OCI-LY7 (cell line): ENCODE measurements at regions not wholly inside any gene's neighbourhood (a gene's known extent, or its start where the extent isn't known, plus 50 kb on each side); places are given as distances from the start of the nearest gene placed in this dataset.

Source experiments
- EZH2phosphoT487 ChIP-seq: fragments of 200-600 bp; sonication (generic); IDR thresholded peaks from 2 replicates; pipeline ENCODE4 v1.6.1; 2018; ENCODE audit warnings: low read depth, borderline replicate concordance, mild to moderate bottlenecking, mixed run types, antibody characterized with exemption, low read length, moderate library complexity, mixed read lengths
- TF ChIP-seq, protein P1 (sequence below): fragments of 200-600 bp; sonication (generic); conservative IDR thresholded peaks from 2 replicates; pipeline ENCODE4 v1.5.1; 2014; ENCODE audit warnings: mild to moderate bottlenecking, antibody characterized with exemption, low read length, moderate library complexity, mixed read lengths

- TF ChIP-seq, protein P1, sequence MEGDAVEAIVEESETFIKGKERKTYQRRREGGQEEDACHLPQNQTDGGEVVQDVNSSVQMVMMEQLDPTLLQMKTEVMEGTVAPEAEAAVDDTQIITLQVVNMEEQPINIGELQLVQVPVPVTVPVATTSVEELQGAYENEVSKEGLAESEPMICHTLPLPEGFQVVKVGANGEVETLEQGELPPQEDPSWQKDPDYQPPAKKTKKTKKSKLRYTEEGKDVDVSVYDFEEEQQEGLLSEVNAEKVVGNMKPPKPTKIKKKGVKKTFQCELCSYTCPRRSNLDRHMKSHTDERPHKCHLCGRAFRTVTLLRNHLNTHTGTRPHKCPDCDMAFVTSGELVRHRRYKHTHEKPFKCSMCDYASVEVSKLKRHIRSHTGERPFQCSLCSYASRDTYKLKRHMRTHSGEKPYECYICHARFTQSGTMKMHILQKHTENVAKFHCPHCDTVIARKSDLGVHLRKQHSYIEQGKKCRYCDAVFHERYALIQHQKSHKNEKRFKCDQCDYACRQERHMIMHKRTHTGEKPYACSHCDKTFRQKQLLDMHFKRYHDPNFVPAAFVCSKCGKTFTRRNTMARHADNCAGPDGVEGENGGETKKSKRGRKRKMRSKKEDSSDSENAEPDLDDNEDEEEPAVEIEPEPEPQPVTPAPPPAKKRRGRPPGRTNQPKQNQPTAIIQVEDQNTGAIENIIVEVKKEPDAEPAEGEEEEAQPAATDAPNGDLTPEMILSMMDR: no peak
- TF ChIP-seq EZH2phosphoT487: no peak
Measured at GRCh38 chr1:30312226-30312625, 411.2 kb downstream of the MATN1 start.
